ENCODE measurements at regions not wholly inside any gene's neighbourhood (a gene's known extent, or its start where the extent isn't known, plus 50 kb on each side); places are given as distances from the start of the nearest gene placed in this dataset.

- no peak for DNase-seq (ENCODE audit: low read depth)
- no peak for TF ChIP-seq CTCF (conservative IDR thresholded peaks at IDR 0.05; ENCODE audit: low read depth, low read length)
Measured at GRCh38 chr12:78519422-78519821, 345.2 kb upstream of the SYT1 start.

DNA sequence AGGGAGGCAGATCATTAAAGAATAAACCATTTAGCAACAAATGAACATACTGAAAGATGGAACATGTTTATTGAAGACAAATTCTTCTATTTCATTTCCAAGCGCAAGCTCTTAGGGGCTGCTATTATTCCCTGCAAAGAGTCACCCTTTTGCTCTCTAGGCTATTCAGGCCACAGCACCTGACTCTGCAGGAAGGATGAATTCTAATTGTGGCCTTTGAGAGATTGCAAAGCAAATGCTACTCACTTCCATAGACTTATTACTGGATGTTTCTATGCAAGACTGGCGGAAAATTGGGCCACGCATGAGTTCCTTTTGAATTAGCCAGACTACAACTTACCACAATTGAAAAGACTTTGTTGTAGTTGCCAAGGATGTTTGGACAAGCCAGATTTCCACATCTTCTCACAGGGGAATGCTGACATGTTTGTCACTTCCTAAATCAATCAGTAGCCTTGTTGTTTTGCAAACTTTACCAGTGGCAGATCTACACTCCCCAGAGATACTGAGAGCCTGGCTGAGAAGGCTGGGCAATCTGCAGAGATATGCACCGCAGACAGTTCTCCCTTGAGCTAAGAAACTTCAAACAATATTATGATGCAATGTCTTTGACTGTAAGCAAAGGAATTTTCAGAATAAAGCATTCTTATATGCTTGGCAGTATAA is 334.3 kb upstream of the SYT1 start:
- TF ChIP-seq CTCF (conservative IDR thresholded peaks at IDR 0.05; ENCODE audit: low read depth, low read length): no peak
- no peak overlapping the region for H3K4me3 ChIP-seq (ENCODE audit: low read length)
- peak; percentile 21 for DNase-seq (ENCODE audit: low read depth)

More at GRCh38 chr12:78519422-78519821, 345.2 kb upstream of the SYT1 start:
- no peak overlapping the region for H3K4me3 ChIP-seq (ENCODE audit: low read length)

DNA sequence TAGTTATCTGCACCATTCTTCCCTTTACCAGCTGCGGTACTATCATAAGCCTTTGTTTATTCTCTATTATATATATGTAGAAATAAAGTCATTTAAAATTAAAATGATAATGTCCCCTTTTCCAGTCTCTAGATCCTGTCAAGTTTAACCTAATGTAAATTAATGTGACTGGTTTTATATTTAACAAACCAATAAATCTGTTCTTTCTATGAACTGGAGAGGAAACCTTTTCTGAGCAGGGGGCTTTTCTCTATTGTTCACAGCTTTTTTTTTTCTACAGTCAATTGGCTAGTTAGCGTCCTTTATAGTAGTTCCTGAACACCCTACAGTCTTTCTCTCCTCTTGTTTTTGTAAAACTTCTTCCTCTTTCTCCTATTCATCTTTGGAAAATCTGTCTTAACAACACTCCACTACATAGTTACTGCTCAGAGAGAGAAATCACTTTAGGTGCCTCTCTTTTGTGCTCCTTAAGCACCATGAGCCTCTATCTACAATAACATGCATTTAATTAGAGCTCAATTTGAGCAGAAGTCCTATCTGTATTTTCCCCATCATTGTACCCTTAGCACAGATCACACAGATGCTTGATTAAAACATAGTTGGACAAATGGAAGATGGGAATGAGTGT is 332.6 kb upstream of the SYT1 start:
- no peak overlapping the region for H3K4me3 ChIP-seq (ENCODE audit: low read length)
- TF ChIP-seq CTCF (conservative IDR thresholded peaks at IDR 0.05; ENCODE audit: low read depth, low read length): no peak
- no peak for DNase-seq (ENCODE audit: low read depth)

GRCh38 chr12:78534311-78534710 is 330.3 kb upstream of the SYT1 start:
- no peak overlapping the region for H3K4me3 ChIP-seq (ENCODE audit: low read length)
- DNase-seq (ENCODE audit: low read depth): no peak
- no peak for TF ChIP-seq CTCF (conservative IDR thresholded peaks at IDR 0.05; ENCODE audit: low read depth, low read length)

DNA sequence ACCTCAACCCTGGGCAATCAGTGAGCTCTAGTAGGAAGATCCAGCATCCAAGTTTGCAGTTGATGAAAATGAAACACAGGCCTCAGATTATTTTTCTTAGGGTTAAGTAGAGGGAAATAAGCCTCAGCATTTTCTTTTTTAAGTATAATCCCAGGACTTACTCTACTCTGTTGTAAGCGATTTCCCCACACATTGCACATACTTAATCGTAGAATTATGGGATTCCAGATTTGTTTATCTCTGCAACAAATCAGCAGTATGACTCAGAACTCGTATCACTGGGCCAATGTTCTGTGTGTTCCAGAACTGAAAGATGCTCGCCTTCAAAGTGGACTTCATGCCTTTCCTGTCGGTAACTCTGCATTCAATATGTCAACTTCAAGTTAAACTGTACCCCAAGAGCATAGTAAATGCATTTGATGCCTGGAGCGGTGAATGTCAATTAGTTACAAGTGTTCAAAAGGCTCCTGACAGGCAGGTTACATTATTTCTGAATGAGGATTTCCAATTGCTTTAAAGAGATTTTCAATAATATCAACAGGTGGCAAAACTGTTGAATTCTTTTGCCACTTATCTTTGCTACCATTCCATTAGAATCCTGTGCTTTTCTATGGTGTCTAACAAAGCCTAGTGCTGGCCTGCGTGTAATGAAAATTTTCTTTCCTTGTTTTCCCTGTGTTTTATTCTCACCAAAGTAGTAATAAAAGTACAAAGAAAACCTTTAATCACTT is 323.8 kb upstream of the SYT1 start:
- no peak for TF ChIP-seq CTCF (conservative IDR thresholded peaks at IDR 0.05; ENCODE audit: low read depth, low read length)
- H3K4me3 ChIP-seq (ENCODE audit: low read length): no peak overlapping the region
- DNase-seq (ENCODE audit: low read depth): no peak

- no peak for TF ChIP-seq CTCF (conservative IDR thresholded peaks at IDR 0.05; ENCODE audit: low read depth, low read length)
- DNase-seq (ENCODE audit: low read depth): no peak
- no peak overlapping the region for H3K4me3 ChIP-seq (ENCODE audit: low read length)
Measured at GRCh38 chr12:78550831-78551230, 313.7 kb upstream of the SYT1 start.
